H1 (cell line): ENCODE measurements at regions not wholly inside any gene's neighbourhood (a gene's known extent, or its start where the extent isn't known, plus 50 kb on each side); places are given as distances from the start of the nearest gene placed in this dataset.

Experiments
- CTCF ChIA-PET: fragments of 300-600 bp; sonication (Branson Sonifier 250); formaldehyde crosslinking; loops from one replicate; lab custom pipeline; 2021; ENCODE audit not compliant: partially characterized antibody; lab: Charles Lee
- POLR2A ChIA-PET: fragments of 300-600 bp; sonication (Branson Sonifier 250); formaldehyde crosslinking; loops from one replicate; lab custom pipeline; 2021; ENCODE audit warnings: inconsistent platforms; ENCODE audit not compliant: partially characterized antibody; lab: Charles Lee
- DNase-seq, 2 experiments: peaks; one replicate each; pipeline versions ENCODE4 v3.0.0 to v3.0.0-alpha.2; 2010 to 2022; ENCODE audit warnings: low spot score in 2 of 2, low read depth in 1 of 2, mixed read lengths in 1 of 2
- FAIRE-seq: peaks from 2 replicates; lab custom pipeline; 2011; peaks lifted over from hg19 to GRCh38; lab: Jason Lieb, UNC
- H2AFZ ChIP-seq: 2 replicates; pipeline ENCODE4 v1.8.1; 2012; ENCODE audit warnings: low read length, inconsistent platforms
- H2AK5ac ChIP-seq: 2 replicates; pipeline ENCODE4 v1.6.1; 2013; ENCODE audit warnings: low read depth, low read length
- H2BK120ac ChIP-seq: replicated peaks from 2 replicates; pipeline ENCODE3; 2013; ENCODE audit warnings: low read depth, low read length, inconsistent platforms
- H2BK12ac ChIP-seq: 2 replicates; pipeline ENCODE4 v1.6.1; 2013; ENCODE audit warnings: low read depth, low read length
- H2BK15ac ChIP-seq: 2 replicates; pipeline ENCODE4 v1.6.1; 2013; ENCODE audit warnings: low read length
- H2BK20ac ChIP-seq: 2 replicates; pipeline ENCODE4 v1.6.1; 2013; ENCODE audit warnings: low read length
- H2BK5ac ChIP-seq: 2 replicates; pipeline ENCODE4 v1.6.1; 2013; ENCODE audit warnings: low read depth, low read length
- H3K14ac ChIP-seq: 2 replicates; pipeline ENCODE4 v1.6.1; 2013; ENCODE audit warnings: inconsistent platforms; ENCODE audit not compliant: insufficient read length
- H3K18ac ChIP-seq: 2 replicates; pipeline ENCODE4 v1.6.1; 2013; ENCODE audit warnings: low read length; ENCODE audit errors: extremely low read depth
- H3K23ac ChIP-seq: 2 replicates; pipeline ENCODE4 v1.6.1; 2013; ENCODE audit warnings: inconsistent platforms; ENCODE audit not compliant: insufficient read length
- H3K23me2 ChIP-seq: 2 replicates; pipeline ENCODE4 v1.6.1; 2013; ENCODE audit warnings: low read depth, low read length
- H3K27ac ChIP-seq: 2 replicates; pipeline ENCODE4 v1.6.1; 2011; ENCODE audit warnings: low read depth, low read length, inconsistent platforms
- H3K27me3 ChIP-seq, 4 experiments: replicated peaks in 1 of 4; 1 replicate in 1 of 4; 2 replicates in 3 of 4; pipeline versions ENCODE4 v1.6.1 to v1.8.1; 2011 to 2013; ENCODE audit warnings: low read length in 3 of 4, mild to moderate bottlenecking in 3 of 4, inconsistent platforms in 2 of 4, mixed read lengths in 2 of 4, moderate library complexity in 1 of 4; ENCODE audit not compliant: control insufficient read depth in 3 of 4, insufficient read depth in 3 of 4; ENCODE audit errors: extremely low read depth in 1 of 4
- H3K36me3 ChIP-seq, 4 experiments: 2 replicates each; pipeline versions ENCODE4 v1.6.1 to v1.8.1; 2011 to 2013; ENCODE audit warnings: mild to moderate bottlenecking in 4 of 4, low read length in 3 of 4, moderate library complexity in 2 of 4, control low read depth in 1 of 4, inconsistent platforms in 1 of 4; ENCODE audit not compliant: insufficient read depth in 4 of 4, control insufficient read depth in 2 of 4
- H3K4ac ChIP-seq: replicated peaks from 2 replicates; pipeline ENCODE3; 2013; ENCODE audit warnings: low read length, low read depth, mixed read lengths, inconsistent platforms; ENCODE audit not compliant: insufficient read length
- H3K4me1 ChIP-seq, 4 experiments: replicated peaks in 1 of 4; 1 replicate in 1 of 4; 2 replicates in 3 of 4; pipeline versions ENCODE4 v1.6.1 to v1.8.1; 2011 to 2013; ENCODE audit warnings: low read length in 3 of 4, inconsistent platforms in 2 of 4, mixed read lengths in 1 of 4; ENCODE audit not compliant: insufficient read depth in 4 of 4, control insufficient read depth in 3 of 4
- H3K4me2 ChIP-seq, 2 experiments: 2 replicates each; pipeline versions ENCODE4 v1.6.1 to v1.8.1; 2011 to 2013; ENCODE audit warnings: low read depth in 2 of 2, low read length in 2 of 2, control low read depth in 1 of 2, inconsistent platforms in 1 of 2, mild to moderate bottlenecking in 1 of 2; ENCODE audit not compliant: insufficient read depth in 1 of 2
- H3K4me3 ChIP-seq, 4 experiments: fragments of 200-600, 300-600 bp in 1 of 4; sonication (generic), shearing (Covaris generic), sonication (Bioruptor Twin) in 1 of 4; 2 replicates each; pipeline versions ENCODE4 v1.5.1 to v1.8.1; 2011 to 2016; ENCODE audit warnings: low read length in 4 of 4, low read depth in 3 of 4, control low read depth in 2 of 4, inconsistent platforms in 2 of 4, mild to moderate bottlenecking in 2 of 4, mixed read lengths in 1 of 4, moderate library complexity in 1 of 4; ENCODE audit not compliant: insufficient read depth in 2 of 4; ENCODE audit errors: extremely low read depth in 1 of 4
- H3K56ac ChIP-seq: replicated peaks from 2 replicates; pipeline ENCODE3; 2013; ENCODE audit warnings: low read depth, mild to moderate bottlenecking, mixed read lengths, low read length, inconsistent platforms; ENCODE audit not compliant: insufficient read length
- H3K79me1 ChIP-seq: 2 replicates; pipeline ENCODE4 v1.6.1; 2013; ENCODE audit warnings: low read depth, low read length, control low read depth
- H3K79me2 ChIP-seq, 2 experiments: 2 replicates each; pipeline versions ENCODE4 v1.6.1 to v1.8.1; 2012 to 2013; ENCODE audit warnings: low read length in 2 of 2, mild to moderate bottlenecking in 2 of 2, inconsistent platforms in 1 of 2; ENCODE audit not compliant: insufficient read depth in 2 of 2, control insufficient read depth in 1 of 2
- H3K9ac ChIP-seq, 4 experiments: replicated peaks in 1 of 4; 1 replicate in 1 of 4; 2 replicates in 3 of 4; pipeline versions ENCODE4 v1.6.1 to v1.8.1; 2011 to 2013; ENCODE audit warnings: low read depth in 3 of 4, low read length in 3 of 4, control low read depth in 2 of 4, mild to moderate bottlenecking in 2 of 4, moderate library complexity in 2 of 4, inconsistent platforms in 1 of 4; ENCODE audit errors: extremely low read depth in 1 of 4
- H3K9me3 ChIP-seq, 2 experiments: 2 replicates each; pipeline versions ENCODE4 v1.6.1 to v1.8.1; 2012 to 2013; ENCODE audit warnings: mild to moderate bottlenecking in 2 of 2, moderate library complexity in 2 of 2, control low read depth in 1 of 2, inconsistent platforms in 1 of 2, low read depth in 1 of 2, low read length in 1 of 2, mixed read lengths in 1 of 2; ENCODE audit not compliant: insufficient read depth in 2 of 2
- H4K20me1 ChIP-seq, 2 experiments: replicated peaks in 1 of 2; 2 replicates each; pipeline versions ENCODE3 to v1.8.1; 2011 to 2013; ENCODE audit warnings: inconsistent platforms in 2 of 2, low read length in 2 of 2, mild to moderate bottlenecking in 1 of 2; ENCODE audit not compliant: insufficient read depth in 2 of 2, control insufficient read depth in 1 of 2
- H4K5ac ChIP-seq: 2 replicates; pipeline ENCODE4 v1.6.1; 2013; ENCODE audit warnings: low read length, low read depth, mixed read lengths, inconsistent platforms; ENCODE audit not compliant: insufficient read length
- H4K8ac ChIP-seq: 2 replicates; pipeline ENCODE4 v1.8.0; 2013; ENCODE audit warnings: mild to moderate bottlenecking, moderate library complexity, low read length, inconsistent platforms; ENCODE audit not compliant: insufficient read depth; ENCODE audit errors: extremely low read depth
- H4K91ac ChIP-seq: replicated peaks from 2 replicates; pipeline ENCODE3; 2013; ENCODE audit warnings: low read length, mixed read lengths, inconsistent platforms; ENCODE audit not compliant: insufficient read length
- CHD2 ChIP-seq: IDR thresholded peaks from 2 replicates; pipeline ENCODE4 v1.6.1; 2012; ENCODE audit warnings: low read length, improper control_type of control experiment
- HDAC6 ChIP-seq: IDR thresholded peaks from one replicate; pipeline ENCODE4 v1.7.1; 2012; ENCODE audit warnings: low read depth, mild to moderate bottlenecking, inconsistent platforms, low read length, moderate library complexity
- JUND ChIP-seq: IDR thresholded peaks from 2 replicates; pipeline ENCODE4 v1.6.1; 2011; ENCODE audit warnings: mild to moderate bottlenecking, improper control_type of control experiment, low read length
- KDM1A ChIP-seq: fragments of 200-600, 300-600 bp; sonication (generic); IDR thresholded peaks from 2 replicates; pipeline ENCODE4 v1.7.1; 2016; ENCODE audit warnings: mild to moderate bottlenecking, low read length, borderline replicate concordance
- MAFK ChIP-seq: IDR thresholded peaks from 2 replicates; pipeline ENCODE4 v1.6.1; 2012; ENCODE audit warnings: low read depth, mild to moderate bottlenecking, improper control_type of control experiment, low read length
- PHF8 ChIP-seq: fragments of 200-600 bp; sonication (generic); conservative IDR thresholded peaks from 2 replicates; pipeline ENCODE4 v1.7.1; 2012; ENCODE audit warnings: low read depth, mild to moderate bottlenecking, inconsistent platforms, low read length, moderate library complexity
- POU5F1 ChIP-seq: IDR thresholded peaks from 2 replicates; pipeline ENCODE4 v1.6.1; 2011; ENCODE audit warnings: low read depth, mild to moderate bottlenecking, low read length, moderate library complexity
- YY1 ChIP-seq: IDR thresholded peaks from 2 replicates; pipeline ENCODE4 v1.6.1; 2011; ENCODE audit warnings: low read depth, mild to moderate bottlenecking, low read length
- WGBS, 2 experiments: shearing (Covaris generic) in 1 of 2; methylation state at CpG; one replicate each; pipeline versions ENCODE4 v1.1.6 to v1.1.7; 2013 to 2015; ENCODE audit warnings: low lambda C conversion rate in 2 of 2, mixed read lengths in 2 of 2, inconsistent platforms in 1 of 2, low coverage in 1 of 2, missing lambda C conversion rate in 1 of 2; ENCODE audit not compliant: insufficient replicate concordance in 2 of 2, insufficient coverage in 1 of 2, insufficient read length in 1 of 2; ENCODE audit errors: extremely low coverage in 1 of 2, missing lambda C conversion rate in 1 of 2; 5-methylcytosine and 5-hydroxymethylcytosine counted together
- TF ChIP-seq, protein P1 (sequence below): IDR thresholded peaks from 2 replicates; pipeline ENCODE4 v1.6.1; 2012; ENCODE audit warnings: low read length, inconsistent platforms
- TF ChIP-seq, protein P2 (sequence below), 3 experiments: IDR thresholded peaks; 1 replicate in 2 of 3; 2 replicates in 1 of 3; pipeline versions ENCODE4 v1.5.1 to v1.6.1; 2011; ENCODE audit warnings: low read length in 3 of 3, mild to moderate bottlenecking in 3 of 3, inconsistent platforms in 2 of 3, low read depth in 1 of 3, moderate library complexity in 1 of 3; ENCODE audit not compliant: insufficient read depth in 1 of 3; ENCODE audit errors: control extremely low read depth in 1 of 3

DNA sequence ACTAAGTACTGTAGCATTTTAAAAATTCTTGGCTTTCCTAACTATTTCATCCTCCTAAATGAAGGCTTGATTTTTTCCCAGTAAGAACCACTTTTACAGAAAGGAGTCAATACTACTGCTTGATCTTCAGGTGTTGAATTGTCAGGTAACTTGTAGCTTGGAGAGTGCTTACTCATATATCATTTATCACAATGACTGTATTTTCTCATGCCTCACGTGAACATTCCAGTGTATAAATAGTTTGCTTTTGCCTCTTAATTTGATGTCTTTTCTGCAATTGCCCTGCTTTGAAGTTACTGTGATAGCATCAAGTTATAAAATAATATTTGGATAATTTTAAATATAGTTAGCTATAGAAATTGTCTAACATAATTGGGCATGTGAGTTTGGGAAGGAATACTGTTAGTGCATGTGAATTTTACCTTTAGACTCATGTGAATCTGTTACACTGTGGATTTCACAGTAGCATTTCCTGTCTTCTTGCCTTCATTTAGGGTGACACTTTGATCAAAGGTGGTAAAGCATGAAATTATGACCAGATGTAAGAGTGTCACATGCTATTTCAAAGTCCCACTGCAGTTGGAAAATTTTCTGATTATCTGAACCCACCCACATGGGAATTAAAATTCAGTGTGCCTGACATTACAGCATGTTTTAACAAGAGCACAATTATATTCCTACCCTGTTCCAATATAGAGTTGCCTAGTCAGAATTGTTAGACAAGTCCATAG is 962.8 kb downstream of the DNAJB9 start:
- H3K27ac ChIP-seq, result no peak overlapping the region
- CTCF ChIA-PET, result no interaction called here
- no peak for TF ChIP-seq JUND
- TF ChIP-seq CHD2, result no peak
- TF ChIP-seq HDAC6, result no peak
- no peak for TF ChIP-seq POU5F1
- TF ChIP-seq, protein P1, sequence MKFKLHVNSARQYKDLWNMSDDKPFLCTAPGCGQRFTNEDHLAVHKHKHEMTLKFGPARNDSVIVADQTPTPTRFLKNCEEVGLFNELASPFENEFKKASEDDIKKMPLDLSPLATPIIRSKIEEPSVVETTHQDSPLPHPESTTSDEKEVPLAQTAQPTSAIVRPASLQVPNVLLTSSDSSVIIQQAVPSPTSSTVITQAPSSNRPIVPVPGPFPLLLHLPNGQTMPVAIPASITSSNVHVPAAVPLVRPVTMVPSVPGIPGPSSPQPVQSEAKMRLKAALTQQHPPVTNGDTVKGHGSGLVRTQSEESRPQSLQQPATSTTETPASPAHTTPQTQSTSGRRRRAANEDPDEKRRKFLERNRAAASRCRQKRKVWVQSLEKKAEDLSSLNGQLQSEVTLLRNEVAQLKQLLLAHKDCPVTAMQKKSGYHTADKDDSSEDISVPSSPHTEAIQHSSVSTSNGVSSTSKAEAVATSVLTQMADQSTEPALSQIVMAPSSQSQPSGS, result no peak
- TF ChIP-seq MAFK, result no peak
- no peak for TF ChIP-seq KDM1A
- no peak for TF ChIP-seq PHF8
- no peak for TF ChIP-seq YY1
- TF ChIP-seq, protein P2, sequence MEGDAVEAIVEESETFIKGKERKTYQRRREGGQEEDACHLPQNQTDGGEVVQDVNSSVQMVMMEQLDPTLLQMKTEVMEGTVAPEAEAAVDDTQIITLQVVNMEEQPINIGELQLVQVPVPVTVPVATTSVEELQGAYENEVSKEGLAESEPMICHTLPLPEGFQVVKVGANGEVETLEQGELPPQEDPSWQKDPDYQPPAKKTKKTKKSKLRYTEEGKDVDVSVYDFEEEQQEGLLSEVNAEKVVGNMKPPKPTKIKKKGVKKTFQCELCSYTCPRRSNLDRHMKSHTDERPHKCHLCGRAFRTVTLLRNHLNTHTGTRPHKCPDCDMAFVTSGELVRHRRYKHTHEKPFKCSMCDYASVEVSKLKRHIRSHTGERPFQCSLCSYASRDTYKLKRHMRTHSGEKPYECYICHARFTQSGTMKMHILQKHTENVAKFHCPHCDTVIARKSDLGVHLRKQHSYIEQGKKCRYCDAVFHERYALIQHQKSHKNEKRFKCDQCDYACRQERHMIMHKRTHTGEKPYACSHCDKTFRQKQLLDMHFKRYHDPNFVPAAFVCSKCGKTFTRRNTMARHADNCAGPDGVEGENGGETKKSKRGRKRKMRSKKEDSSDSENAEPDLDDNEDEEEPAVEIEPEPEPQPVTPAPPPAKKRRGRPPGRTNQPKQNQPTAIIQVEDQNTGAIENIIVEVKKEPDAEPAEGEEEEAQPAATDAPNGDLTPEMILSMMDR (IDR thresholded peaks at IDR 0.05; ENCODE audit: control extremely low read depth in 1 of 3, insufficient read depth in 1 of 3, low read depth in 1 of 3, low read length in 3 of 3), result no peak

More for the DNA sequence above, 962.8 kb downstream of the DNAJB9 start:
- H3K36me3 ChIP-seq, result no peaks in the 10 kb centered on the region
- no peak overlapping the region for H3K23ac ChIP-seq
- H3K14ac ChIP-seq, result no peak overlapping the region
- 0% methylated on average over 1 of the region's 1 CpG; no CpG with 5 or more reads in 1 of the 2 experiments for WGBS, 2 experiments
- H3K18ac ChIP-seq, result no peak overlapping the region
- no peak overlapping the region for H2BK5ac ChIP-seq
- no peak overlapping the region for H4K8ac ChIP-seq
- H2BK20ac ChIP-seq, result no peak overlapping the region
- no peak overlapping the region for H2BK12ac ChIP-seq
- H2AFZ ChIP-seq, result no peak overlapping the region
- no peak for FAIRE-seq
- DNase-seq, result no peak
- no peaks in the 10 kb centered on the region for H3K79me2 ChIP-seq
- H3K9me3 ChIP-seq, result no peaks in the 10 kb centered on the region
- no peak overlapping the region for H3K9ac ChIP-seq
- no peak overlapping the region for H2AK5ac ChIP-seq
- no peak overlapping the region for H4K91ac ChIP-seq
- H2BK15ac ChIP-seq, result no peak overlapping the region
- no peak overlapping the region for H3K56ac ChIP-seq
- no peak overlapping the region for H3K4me2 ChIP-seq
- H4K5ac ChIP-seq, result no peak overlapping the region
- H2BK120ac ChIP-seq, result no peak overlapping the region
- no peak overlapping the region for H3K4ac ChIP-seq
- H4K20me1 ChIP-seq, result no peaks in the 10 kb centered on the region
- no peak overlapping the region for H3K4me3 ChIP-seq
- H3K79me1 ChIP-seq, result no peaks in the 10 kb centered on the region
- H3K27me3 ChIP-seq, result no peaks in the 10 kb centered on the region
- POLR2A ChIA-PET, result no interaction called here
- no peaks in the 10 kb centered on the region for H3K4me1 ChIP-seq
- H3K23me2 ChIP-seq, result no peaks in the 10 kb centered on the region
